Spleen (tissue), 11 donors: ENCODE measurements at regions not wholly inside any gene's neighbourhood (a gene's known extent, or its start where the extent isn't known, plus 50 kb on each side); places are given as distances from the start of the nearest gene placed in this dataset.

Source experiments
- DNase-seq: peaks from one replicate; pipeline ENCODE4 v3.0.0-alpha.2; 2020
- H3K27ac ChIP-seq, 8 donors: fragments of 200-600 bp; sonication (generic) in 7 of 8; 1 replicate in 4 of 8; 2 replicates in 4 of 8; pipeline versions ENCODE4 v1.5.0 to v1.8.0; 2016 to 2021; ENCODE audit warnings: inconsistent platforms in 4 of 8, mild to moderate bottlenecking in 4 of 8, moderate library complexity in 1 of 8
- H3K27me3 ChIP-seq, 7 donors: fragments of 200-600 bp; sonication (generic) in 6 of 7; replicated peaks in 1 of 7; 1 replicate in 4 of 7; 2 replicates in 3 of 7; pipeline versions ENCODE4 v1.5.0 to v1.8.0; 2016 to 2021; ENCODE audit warnings: inconsistent platforms in 3 of 7, mild to moderate bottlenecking in 1 of 7
- H3K36me3 ChIP-seq, 6 donors: fragments of 200-600 bp; sonication (generic) in 5 of 6; 1 replicate in 4 of 6; 2 replicates in 2 of 6; pipeline versions ENCODE4 v1.5.0 to v1.8.0; 2016 to 2021; ENCODE audit warnings: inconsistent platforms in 2 of 6
- H3K4me1 ChIP-seq, 6 donors: fragments of 200-600 bp; sonication (generic) in 5 of 6; 1 replicate in 3 of 6; 2 replicates in 3 of 6; pipeline versions ENCODE4 v1.5.0 to v1.8.0; 2016 to 2021; ENCODE audit warnings: inconsistent platforms in 3 of 6
- H3K4me3 ChIP-seq, 8 donors: fragments of 200-600 bp; sonication (generic) in 7 of 8; 1 replicate in 4 of 8; 2 replicates in 4 of 8; pipeline versions ENCODE4 v1.5.0 to v1.8.0; 2016 to 2021; ENCODE audit warnings: inconsistent platforms in 4 of 8, mild to moderate bottlenecking in 4 of 8, moderate library complexity in 2 of 8
- H3K9me3 ChIP-seq, 8 donors: fragments of 200-600 bp; sonication (generic) in 7 of 8; 1 replicate in 4 of 8; 2 replicates in 4 of 8; pipeline versions ENCODE4 v1.5.0 to v1.8.0; 2016 to 2021; ENCODE audit warnings: inconsistent platforms in 4 of 8
- POLR2A ChIP-seq, 3 donors: fragments of 450-650 bp; IDR thresholded peaks; one replicate each; pipeline ENCODE4 v1.5.1; 2017; ENCODE audit warnings: antibody characterized with exemption in 3 of 3, mild to moderate bottlenecking in 1 of 3
- POLR2AphosphoS5 ChIP-seq, 3 donors: sonication (generic); formaldehyde crosslinking; IDR thresholded peaks; one replicate each; pipeline ENCODE4 v1.5.1; 2017; ENCODE audit warnings: antibody characterized with exemption in 3 of 3
- WGBS, 5 donors: extraction: QIAGEN DNeasy Blood & Tissue Kit in 3 of 5; methylation state at CpG; one replicate each; pipeline versions ENCODE4 v1.1.5 to v1.1.7; 2013 to 2018; 5-methylcytosine and 5-hydroxymethylcytosine counted together
- intact Hi-C: fragments of 100-400 bp; cut with DNase I; formaldehyde crosslinking; loops from one replicate; pipeline ENCODE4 v1.15.0; 2023; ENCODE audit warnings: low total_unique reads
- TF ChIP-seq, protein P1 (sequence below), 11 experiments: fragments of 200-600 bp in 7 of 11; fragments of 450-650 bp in 4 of 11; sonication (generic) in 4 of 11; IDR thresholded peaks in 8 of 11; conservative IDR thresholded peaks in 3 of 11; 1 replicate in 7 of 11; 2 replicates in 4 of 11; pipeline versions ENCODE4 v1.4.0 to v1.8.0; 2016 to 2021; ENCODE audit warnings: antibody characterized with exemption in 11 of 11, inconsistent platforms in 4 of 11, mild to moderate bottlenecking in 1 of 11
- donor health status: healthy with polysubstance abuse.
- donor health status: DM: no; HTN: no; CAD: no; lungs with moderate emphysema.
- donor health status: DM: no; HTN: no; CAD: no.
- donor health status: Bipolar disorder and iron deficiency.
- donor health status: healthy.
- donor health status: DM: no; HTN: no; CAD: no.
- donor health status: DM: yes; HTN: yes; CAD: no.

DNA sequence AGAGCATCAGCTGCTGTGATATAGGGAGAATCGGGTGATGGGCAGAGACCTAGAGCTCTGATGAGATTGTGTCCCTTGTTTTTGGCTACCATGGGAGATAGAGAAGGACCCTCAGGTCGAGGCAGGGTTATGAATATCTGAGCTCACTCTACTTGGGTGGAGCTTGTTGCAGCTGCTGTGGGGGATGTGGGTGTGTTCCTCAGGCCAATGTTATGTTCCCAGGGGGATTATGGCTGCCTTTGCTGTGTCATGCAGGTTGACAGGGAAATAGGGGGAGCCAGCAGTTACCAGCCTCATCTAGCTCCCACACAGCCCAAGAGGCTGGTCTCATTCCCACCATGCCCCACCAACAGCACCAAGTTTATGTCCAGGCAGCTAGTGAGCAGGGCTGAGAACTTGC, 131.5 kb downstream of the TRIM42 start:
- DNase-seq = no peak
- no peak overlapping the region for H3K4me3 ChIP-seq
- peaks cover 0 to 10% (median 0%) of the 10 kb centered on the region in 7 donors for H3K27me3 ChIP-seq
- H3K36me3 ChIP-seq = no peaks in the 10 kb centered on the region
- 55 to 67% (median 63%) methylated on average over 2 of the region's 2 CpGs for WGBS, 5 donors
- H3K9me3 ChIP-seq = peaks cover 0 to 26% (median 15%) of the 10 kb centered on the region in 8 donors
- intact Hi-C loops = no loop called here
- no peak overlapping the region for H3K27ac ChIP-seq
- no peaks in the 10 kb centered on the region for H3K4me1 ChIP-seq
- no peak for TF ChIP-seq POLR2A (IDR thresholded peaks at IDR 0.05)
- no peak for TF ChIP-seq POLR2AphosphoS5 (IDR thresholded peaks at IDR 0.05)
- TF ChIP-seq, protein P1, sequence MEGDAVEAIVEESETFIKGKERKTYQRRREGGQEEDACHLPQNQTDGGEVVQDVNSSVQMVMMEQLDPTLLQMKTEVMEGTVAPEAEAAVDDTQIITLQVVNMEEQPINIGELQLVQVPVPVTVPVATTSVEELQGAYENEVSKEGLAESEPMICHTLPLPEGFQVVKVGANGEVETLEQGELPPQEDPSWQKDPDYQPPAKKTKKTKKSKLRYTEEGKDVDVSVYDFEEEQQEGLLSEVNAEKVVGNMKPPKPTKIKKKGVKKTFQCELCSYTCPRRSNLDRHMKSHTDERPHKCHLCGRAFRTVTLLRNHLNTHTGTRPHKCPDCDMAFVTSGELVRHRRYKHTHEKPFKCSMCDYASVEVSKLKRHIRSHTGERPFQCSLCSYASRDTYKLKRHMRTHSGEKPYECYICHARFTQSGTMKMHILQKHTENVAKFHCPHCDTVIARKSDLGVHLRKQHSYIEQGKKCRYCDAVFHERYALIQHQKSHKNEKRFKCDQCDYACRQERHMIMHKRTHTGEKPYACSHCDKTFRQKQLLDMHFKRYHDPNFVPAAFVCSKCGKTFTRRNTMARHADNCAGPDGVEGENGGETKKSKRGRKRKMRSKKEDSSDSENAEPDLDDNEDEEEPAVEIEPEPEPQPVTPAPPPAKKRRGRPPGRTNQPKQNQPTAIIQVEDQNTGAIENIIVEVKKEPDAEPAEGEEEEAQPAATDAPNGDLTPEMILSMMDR (IDR thresholded peaks at IDR 0.05 in 8 of 11, conservative IDR thresholded peaks at IDR 0.05 in 3 of 11) = no peak

DNA sequence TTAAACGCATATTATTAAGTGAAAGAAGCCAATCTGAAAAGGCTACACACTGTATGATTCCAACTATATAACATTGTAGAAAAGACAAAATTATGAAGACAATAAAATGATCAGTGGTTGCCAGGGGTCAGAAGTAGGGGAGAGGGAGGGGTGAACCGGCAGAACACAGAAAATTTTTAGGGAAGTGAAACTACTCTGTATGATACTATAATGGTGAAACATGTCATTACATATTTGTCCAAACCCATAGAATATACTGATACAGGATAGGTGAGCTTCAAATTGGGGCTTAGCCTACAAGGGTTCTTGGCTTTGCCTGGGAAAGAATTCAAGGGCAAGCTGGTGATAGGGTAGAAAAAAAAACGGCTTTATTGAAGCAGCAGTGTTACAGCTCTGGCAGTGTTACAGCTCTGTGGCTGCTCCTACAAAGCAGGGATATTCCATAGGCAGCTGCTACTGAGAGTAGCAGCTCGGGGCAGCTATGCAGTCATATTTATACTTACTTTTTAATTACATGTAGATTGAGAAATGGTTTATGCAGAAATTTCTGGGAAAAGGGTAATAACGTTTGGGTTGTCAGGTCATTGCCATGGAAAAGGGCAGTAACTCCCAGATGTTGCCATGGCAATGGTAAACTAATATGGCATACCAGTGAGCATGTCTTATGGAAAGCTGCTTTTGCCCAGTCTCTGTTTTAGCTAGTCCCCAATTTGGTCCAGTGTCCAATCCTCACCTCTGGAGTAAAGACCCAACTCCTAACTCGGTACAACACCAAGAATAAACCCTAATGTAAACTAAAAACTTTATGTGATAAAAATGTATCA, 125.1 kb upstream of the SLC25A36 start:
- peaks cover 0 to 8% (median 2%) of the 10 kb centered on the region in 6 donors for H3K4me1 ChIP-seq
- H3K27ac ChIP-seq = no peak overlapping the region
- no peaks in the 10 kb centered on the region for H3K27me3 ChIP-seq
- TF ChIP-seq POLR2A (IDR thresholded peaks at IDR 0.05) (no peak), POLR2AphosphoS5 (IDR thresholded peaks at IDR 0.05) (no peak)
- TF ChIP-seq, protein P1 (IDR thresholded peaks at IDR 0.05 in 8 of 11, conservative IDR thresholded peaks at IDR 0.05 in 3 of 11) = no peak
- WGBS, 5 donors = 36 to 64% (median 55%) methylated on average over 6 of the region's 6 CpGs
- H3K36me3 ChIP-seq = no peaks in the 10 kb centered on the region
- no peak for DNase-seq
- H3K4me3 ChIP-seq = no peak overlapping the region
- intact Hi-C loops = no loop called here
- peaks cover 0 to 21% (median 17%) of the 10 kb centered on the region in 8 donors for H3K9me3 ChIP-seq

DNA sequence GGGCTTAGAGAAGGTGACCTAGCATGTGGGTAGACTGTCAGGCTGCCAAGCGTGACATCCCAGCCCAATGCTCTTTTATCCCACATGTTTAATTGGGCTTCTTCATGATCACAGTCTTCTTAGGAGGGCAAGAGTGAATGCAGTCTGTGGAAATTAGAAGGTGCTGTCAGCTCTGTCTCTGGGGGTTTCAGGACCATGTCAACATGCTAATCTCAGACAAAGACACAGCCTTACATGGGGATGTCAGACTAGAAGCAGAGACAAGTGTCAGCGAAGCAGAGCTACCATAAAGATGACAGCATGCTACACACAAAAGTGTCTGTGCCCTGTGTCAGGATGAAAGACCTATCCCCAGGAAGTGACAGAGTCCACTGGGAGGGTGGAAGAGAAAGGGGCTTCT, 120.1 kb upstream of the SLC25A36 start:
- H3K9me3 ChIP-seq = no peaks in the 10 kb centered on the region
- H3K36me3 ChIP-seq = no peaks in the 10 kb centered on the region
- intact Hi-C loops = no loop called here
- DNase-seq = no peak
- TF ChIP-seq POLR2A (IDR thresholded peaks at IDR 0.05) (no peak), POLR2AphosphoS5 (IDR thresholded peaks at IDR 0.05) (no peak)
- TF ChIP-seq, protein P1 (IDR thresholded peaks at IDR 0.05 in 8 of 11, conservative IDR thresholded peaks at IDR 0.05 in 3 of 11) = no peak
- H3K4me1 ChIP-seq = peaks cover 0 to 3% (median under 1%) of the 10 kb centered on the region in 6 donors
- H3K27ac ChIP-seq = no peak overlapping the region
- H3K27me3 ChIP-seq = no peaks in the 10 kb centered on the region
- no peak overlapping the region for H3K4me3 ChIP-seq
- 81 to 94% (median 90%) methylated on average over 2 of the region's 2 CpGs for WGBS, 5 donors

DNA sequence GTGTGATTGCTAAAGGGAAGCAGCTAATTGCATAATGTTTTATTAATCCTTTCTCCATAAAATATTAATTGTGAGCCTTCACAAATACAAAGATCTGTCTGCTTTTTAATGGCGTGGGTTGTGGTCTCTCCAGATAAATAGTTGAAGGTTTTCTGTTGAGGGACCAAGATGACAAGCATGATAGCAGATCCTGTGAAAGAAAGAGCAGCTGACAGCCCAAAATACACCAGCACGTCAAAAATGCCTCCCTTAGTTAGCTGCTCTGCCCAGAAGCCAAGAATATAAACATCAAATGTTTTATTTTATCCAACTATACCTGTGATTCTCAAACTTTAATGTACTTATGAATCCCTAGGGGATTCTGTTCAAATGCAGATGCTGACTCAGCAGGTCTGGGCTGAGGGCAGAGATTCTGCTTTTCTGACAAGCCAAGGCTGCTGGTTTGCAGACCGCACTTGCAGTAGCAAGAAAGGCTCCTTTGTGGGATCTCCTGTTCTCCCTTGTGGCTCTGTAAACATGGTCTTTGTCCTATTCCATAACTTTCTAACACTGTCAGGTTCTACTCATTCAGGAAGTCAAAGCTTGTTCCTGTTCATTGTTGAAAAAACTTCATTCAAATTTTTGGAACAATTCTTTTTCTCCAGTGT, 119.1 kb upstream of the SLC25A36 start:
- H3K4me3 ChIP-seq = no peak overlapping the region
- no peak overlapping the region for H3K27ac ChIP-seq
- no peak for DNase-seq
- 36 to 51% (median 43%) methylated on average over 3 of the region's 3 CpGs for WGBS, 5 donors
- no peaks in the 10 kb centered on the region for H3K36me3 ChIP-seq
- intact Hi-C loops = no loop called here
- no peak for TF ChIP-seq POLR2AphosphoS5 (IDR thresholded peaks at IDR 0.05)
- TF ChIP-seq, protein P1 (IDR thresholded peaks at IDR 0.05 in 8 of 11, conservative IDR thresholded peaks at IDR 0.05 in 3 of 11) = no peak
- no peak for TF ChIP-seq POLR2A (IDR thresholded peaks at IDR 0.05)
- H3K4me1 ChIP-seq = no peaks in the 10 kb centered on the region
- H3K27me3 ChIP-seq = no peaks in the 10 kb centered on the region
- no peaks in the 10 kb centered on the region for H3K9me3 ChIP-seq
